HG03442 (cell line): ENCODE measurements at regions not wholly inside any gene's neighbourhood (a gene's known extent, or its start where the extent isn't known, plus 50 kb on each side); places are given as distances from the start of the nearest gene placed in this dataset.
"Not testable (repeated sequence)": the region's sequence is repeated elsewhere in the genome, so short reads cannot be mapped to it uniquely, and the experiment has no call there.

Source experiments
- ATAC-seq: cut with Tn5 transposase; IDR thresholded peaks from one replicate; pipeline ENCODE4 v1.9.1; 2021; ENCODE audit warnings: mild to moderate bottlenecking, moderate library complexity; ENCODE audit not compliant: unreplicated experiment

GRCh38 chr6:120553353-120553752 is 780.9 kb downstream of the TBC1D32 start:
- no peak for ATAC-seq

- ATAC-seq = no peak
Observed at GRCh38 chr6:120545353-120545752, 788.9 kb downstream of the TBC1D32 start.

DNA sequence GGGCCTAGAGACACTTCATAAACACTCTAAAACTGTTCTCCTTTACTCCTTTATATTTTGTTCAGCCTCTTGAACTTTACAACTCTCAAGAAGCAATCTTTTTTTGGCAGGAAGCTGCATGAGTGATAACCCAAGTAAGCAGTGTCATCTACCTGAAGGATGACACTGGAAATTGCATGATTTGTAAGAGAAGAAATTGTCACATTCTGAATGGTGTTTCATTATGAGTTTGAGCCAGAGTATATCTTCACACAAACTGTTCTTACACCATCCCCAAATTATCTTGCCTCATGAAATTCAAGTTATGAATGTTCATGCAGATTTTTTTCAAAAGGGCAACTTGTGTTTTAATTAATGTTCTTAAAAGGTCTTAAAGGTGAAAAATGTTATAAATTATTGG is 799.3 kb downstream of the TBC1D32 start:
- no peak for ATAC-seq

DNA sequence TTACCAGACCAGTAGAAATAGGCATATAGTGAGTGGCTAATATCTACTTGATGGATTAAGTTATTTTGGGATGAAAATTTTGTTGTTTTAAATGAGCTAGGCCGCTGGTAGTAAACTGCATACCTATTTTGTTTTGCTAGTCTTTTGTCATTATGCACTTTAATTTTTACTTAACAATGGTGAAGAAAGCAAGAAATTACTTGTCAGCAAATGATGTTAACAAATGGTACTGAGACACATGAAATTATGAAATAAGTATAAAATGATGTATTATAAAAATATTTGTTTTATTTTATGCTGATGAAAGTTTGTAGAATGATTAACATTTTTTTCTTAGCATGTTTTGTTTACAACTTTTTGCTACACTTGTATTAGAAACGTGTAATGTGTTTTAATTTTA is 807.7 kb downstream of the TBC1D32 start:
- no peak for ATAC-seq

GRCh38 chr6:120514544-120514943 is 819.7 kb downstream of the TBC1D32 start:
- no peak for ATAC-seq

DNA sequence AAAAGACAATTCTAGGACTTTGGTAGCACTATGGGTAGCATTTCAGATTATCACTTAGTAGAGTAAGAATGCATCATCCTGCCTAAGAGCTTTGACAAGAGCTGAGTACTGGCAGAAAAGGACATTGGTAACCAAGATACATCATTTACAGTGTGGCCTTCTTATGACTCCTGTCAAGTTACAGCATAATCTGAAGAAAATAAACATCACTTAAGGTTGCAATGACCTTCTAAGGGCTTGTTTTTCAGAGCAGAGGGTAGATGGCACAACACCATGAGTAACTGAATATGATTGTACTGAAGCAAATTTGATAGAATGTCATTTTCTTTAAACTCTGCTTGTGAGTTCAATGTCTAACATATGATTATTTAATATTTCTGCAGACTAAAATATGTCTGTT is 822.6 kb downstream of the TBC1D32 start:
- no peak for ATAC-seq

DNA sequence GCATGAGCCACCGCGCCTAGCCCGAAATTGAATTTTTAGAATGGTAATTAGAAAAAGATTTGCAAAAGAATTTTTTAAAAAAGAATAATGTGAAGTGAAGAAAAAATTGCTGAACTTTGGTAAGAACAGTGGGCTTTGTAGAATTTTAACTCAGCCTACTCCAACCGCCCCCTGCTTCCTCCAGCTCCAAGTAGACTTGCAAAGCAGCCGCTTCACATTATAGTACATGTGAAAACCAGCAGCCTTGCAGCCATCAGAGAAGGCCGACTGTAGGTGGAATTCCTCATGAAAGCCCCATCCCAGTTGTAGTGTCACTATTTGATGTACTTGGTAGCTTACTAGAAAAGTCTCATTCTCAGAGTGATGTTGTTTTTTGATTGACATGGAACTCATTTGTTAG is 835.6 kb downstream of the TBC1D32 start:
- no peak for ATAC-seq

DNA sequence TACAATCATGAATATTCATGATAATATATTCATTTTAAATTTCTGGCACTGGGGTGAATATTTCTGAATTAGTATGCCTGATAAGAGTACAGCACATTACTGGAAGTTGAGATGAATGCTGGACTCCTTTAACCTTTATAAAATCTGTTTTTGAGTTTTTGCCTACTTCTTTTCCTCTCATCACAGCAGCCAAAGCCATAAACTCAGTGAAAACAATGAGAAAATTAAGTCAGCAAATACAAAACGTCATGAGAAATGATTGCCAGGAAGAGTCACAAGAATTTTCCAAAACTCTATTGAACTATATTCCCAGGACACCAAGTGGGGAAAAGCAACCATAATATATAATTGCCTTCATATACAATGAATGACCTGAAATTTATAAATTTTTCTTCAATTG is 837.6 kb downstream of the TBC1D32 start:
- ATAC-seq = no peak

DNA sequence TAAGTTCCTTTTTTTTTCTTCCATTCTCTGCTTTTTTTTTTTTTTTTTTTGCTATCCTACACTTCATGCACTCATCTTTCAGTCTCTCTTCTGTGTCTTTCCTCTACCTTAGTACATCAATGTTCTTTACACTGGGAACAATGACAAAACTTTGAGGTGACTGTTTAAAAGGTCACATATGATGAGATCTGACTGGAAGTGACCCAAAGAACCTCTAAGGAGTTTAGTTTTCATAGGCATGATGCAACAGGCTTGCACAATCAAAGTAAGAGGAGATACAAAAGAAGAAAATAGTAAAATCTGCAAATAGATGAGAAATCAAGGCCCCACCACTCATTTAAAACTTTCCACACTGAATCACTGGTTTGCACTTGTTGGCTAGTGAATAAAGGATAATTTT is 840.8 kb downstream of the TBC1D32 start:
- no peak for ATAC-seq

GRCh38 chr6:120489941-120490340 is 844.3 kb downstream of the TBC1D32 start:
- no peak for ATAC-seq

DNA sequence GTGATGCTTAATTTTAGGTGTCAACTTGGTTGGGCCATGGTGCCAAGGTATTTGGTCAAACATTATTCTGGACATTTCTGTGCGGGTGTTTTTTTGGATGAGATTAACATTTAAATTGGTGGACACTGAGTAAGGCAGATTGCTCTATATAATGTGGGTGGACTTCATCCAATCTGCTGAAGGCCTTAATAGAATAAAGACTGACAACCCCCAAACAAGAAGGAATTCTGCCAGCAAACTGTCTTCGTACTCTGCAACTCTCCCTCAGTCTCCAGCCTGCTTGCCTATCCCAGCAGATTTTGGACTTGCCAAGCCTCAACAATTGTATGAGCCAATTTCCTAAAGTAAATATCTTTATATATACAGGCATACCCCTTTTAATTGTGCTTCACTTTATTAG is 850.1 kb downstream of the TBC1D32 start:
- ATAC-seq = no peak

DNA sequence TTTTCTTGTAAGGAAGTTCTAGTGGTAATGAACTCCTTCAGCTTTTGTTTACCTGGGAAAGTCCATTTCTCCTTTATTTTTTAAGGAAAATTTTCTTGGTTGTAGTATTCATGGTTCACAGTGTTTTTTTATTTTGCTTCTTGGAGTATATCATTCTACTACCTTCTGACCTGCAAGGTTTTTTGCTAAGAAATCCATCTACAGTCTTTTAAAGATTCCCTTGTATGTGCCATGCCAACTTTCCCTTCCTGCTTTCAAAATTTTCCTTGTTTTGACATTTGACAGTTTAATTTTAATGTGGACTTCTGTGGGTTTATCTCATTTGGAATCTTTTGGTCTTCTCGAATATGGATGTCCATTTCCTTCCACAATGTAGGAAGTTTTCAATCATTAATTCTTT is 855.6 kb downstream of the TBC1D32 start:
- ATAC-seq = no peak

DNA sequence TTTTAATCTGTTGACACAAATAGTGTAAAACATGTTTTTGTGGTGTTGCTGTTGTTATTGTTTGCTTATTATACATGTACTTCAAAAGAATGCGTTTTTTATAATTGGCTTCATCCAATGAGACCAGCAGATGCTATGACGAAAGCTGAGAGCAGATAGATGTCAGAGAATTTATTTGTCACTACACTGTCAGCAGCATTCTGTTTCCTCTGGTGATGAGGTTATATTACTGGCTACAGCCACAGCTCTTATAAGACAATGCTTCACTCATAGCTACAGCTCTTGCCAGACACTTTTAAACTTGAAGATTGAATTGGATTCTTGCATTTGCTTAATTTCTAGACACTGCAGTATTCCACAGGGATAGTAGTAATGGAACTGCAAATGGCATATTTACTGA is 860.5 kb downstream of the TBC1D32 start:
- no peak for ATAC-seq

- ATAC-seq = no peak
Observed at GRCh38 chr6:120468486-120468885, 865.8 kb downstream of the TBC1D32 start.

DNA sequence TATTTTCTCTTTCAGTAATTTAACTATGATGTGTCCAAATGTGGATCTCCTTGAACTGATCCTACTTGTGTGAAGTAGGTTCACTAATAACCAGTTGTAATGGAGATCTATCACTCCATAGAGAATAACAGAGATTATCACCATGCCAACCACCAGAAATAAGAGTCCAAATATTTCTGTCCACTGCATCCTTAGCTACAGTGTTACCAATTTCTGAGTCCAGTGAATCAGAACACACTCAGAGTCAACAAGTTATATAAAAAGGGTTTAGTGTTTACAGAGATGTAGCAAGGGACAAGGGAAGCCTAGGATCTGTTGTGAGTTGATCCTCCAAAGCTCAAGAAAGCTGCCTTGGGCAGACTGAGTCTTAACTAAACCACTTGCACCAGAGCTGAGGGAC is 882.8 kb downstream of the TBC1D32 start:
- no peak for ATAC-seq

DNA sequence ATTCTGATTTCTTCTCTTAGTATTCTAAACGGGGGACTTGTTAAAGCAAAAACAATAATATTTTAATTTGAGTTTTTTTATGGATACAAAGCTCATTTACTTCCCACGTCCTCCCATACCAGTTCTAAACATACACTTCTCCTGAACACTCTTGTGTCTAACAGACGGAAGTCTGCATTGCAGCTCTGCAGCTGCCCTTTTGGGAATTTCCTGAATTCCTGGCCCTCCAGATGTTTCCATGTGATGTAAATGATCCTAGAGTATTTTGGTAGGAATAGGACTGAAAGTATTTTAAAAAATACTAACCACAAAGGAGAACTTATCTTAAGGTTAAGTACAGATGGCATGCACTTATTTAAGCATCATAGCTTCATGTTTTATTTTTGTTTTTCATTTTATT is 886.7 kb downstream of the TBC1D32 start:
- ATAC-seq = no peak

DNA sequence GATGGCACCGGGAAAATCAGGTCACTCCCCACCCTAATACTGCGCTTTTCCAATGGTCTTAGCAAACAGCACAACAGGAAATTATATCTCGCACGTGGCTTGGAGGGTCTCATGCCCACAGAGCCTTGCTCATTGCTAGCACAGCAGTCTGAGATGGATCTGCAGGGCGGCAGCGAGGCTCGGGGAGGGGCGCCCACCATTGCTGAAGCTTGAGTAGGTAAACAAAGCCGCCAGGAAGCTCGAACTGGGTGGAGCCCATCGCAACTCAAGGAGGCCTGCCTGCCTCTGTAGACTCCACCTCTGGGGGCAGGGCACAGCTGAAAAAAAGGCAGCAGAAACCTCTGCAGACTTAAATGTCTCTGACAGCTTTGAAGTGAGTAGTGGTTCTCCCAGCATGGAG is 901.4 kb downstream of the TBC1D32 start:
- ATAC-seq = not testable (repeated sequence)

DNA sequence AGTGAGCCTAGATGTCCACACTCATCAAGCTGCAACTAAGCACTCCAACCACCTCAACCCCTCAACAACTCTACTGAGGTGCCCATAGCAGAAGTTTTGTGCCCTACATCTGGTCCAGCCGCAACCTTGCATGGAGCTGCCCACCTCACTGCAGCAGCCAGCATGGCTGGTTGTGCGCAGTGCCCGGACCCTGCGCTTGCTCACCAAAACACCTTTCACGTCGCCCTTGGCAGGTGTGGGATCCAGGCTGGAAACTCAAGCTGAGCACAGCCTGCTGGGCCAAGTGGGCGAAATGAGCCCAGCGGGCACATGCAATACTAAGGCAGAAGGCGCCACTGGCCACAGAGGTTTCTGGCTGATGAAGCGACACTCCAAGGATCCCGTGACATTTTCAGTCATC is 902.4 kb downstream of the TBC1D32 start:
- no peak for ATAC-seq

DNA sequence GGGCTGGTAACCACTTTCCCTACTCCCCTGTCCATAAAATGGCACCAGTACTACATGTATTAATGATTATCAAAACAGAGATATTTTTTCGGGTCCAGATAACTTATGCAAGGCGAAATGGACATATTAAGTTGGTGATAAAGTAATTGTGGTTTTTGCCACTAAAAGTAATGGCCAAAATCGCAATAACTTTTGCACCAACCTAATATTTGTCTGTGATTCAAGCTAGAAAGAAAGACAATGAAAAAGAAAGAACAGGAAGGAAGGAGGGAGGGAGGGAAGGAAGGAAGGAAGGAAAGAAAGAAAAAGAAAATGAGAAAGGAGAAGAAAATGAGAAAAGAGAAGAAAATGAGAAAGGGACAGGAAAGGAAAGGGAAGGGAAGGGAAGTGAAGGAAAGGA is 922.9 kb downstream of the TBC1D32 start:
- ATAC-seq = no peak

- ATAC-seq = no peak
Observed at GRCh38 chr6:120410586-120410985, 923.7 kb downstream of the TBC1D32 start.

DNA sequence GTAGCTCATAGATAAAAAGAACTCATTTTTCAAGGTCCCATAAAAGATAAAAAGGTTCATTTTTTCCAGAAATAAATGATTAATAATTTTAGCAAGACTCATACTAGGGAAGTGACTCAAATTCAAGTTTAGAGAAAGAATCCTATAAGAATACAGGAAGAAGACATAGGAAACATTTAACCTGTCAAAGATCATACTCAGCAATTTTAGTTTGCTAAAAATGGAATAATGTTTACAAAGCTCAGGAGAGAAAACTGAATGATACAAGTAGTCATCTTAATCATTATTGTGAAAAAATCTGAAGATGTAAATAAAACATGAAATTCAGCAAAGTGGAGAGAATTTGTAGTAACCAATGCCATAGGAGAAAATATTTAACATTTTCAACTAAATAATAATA is 926.6 kb downstream of the TBC1D32 start:
- no peak for ATAC-seq

- no peak for ATAC-seq
Observed at GRCh38 chr6:120405947-120406346, 928.3 kb downstream of the TBC1D32 start.

- ATAC-seq = no peak
Observed at GRCh38 chr6:120395784-120396183, 938.5 kb downstream of the TBC1D32 start.

- no peak for ATAC-seq
Observed at GRCh38 chr6:120395330-120395729, 939.0 kb downstream of the TBC1D32 start.
